Gastrocnemius medialis (tissue), 4 donors: ENCODE measurements at regions not wholly inside any gene's neighbourhood (a gene's known extent, or its start where the extent isn't known, plus 50 kb on each side); places are given as distances from the start of the nearest gene placed in this dataset.

Experiments used
- ATAC-seq, 2 donors: fragments of 150-250 bp; one replicate each; pipeline ENCODE4 v1.9.1; 2016
- DNase-seq, 2 donors: peaks; one replicate each; pipeline ENCODE4 v3.0.0-alpha.2; 2019
- H3K27ac ChIP-seq, 4 donors: fragments of 200-600 bp; sonication (generic); 1 replicate in 1 of 4; 2 replicates in 3 of 4; pipeline ENCODE4 v1.5.1; 2016 to 2018; ENCODE audit warnings: mild to moderate bottlenecking in 2 of 4, moderate library complexity in 1 of 4
- H3K27me3 ChIP-seq, 3 donors: fragments of 200-600 bp; sonication (generic) in 2 of 3; 1 replicate in 1 of 3; 2 replicates in 2 of 3; pipeline versions ENCODE4 v1.5.1 to v1.6.0; 2016 to 2019; ENCODE audit warnings: mild to moderate bottlenecking in 1 of 3, moderate library complexity in 1 of 3
- H3K36me3 ChIP-seq, 2 donors: fragments of 200-600 bp; sonication (generic) in 1 of 2; one replicate each; pipeline ENCODE4 v1.5.1; 2017 to 2018
- H3K4me1 ChIP-seq, 2 donors: fragments of 200-600 bp; sonication (generic) in 1 of 2; one replicate each; pipeline ENCODE4 v1.5.1; 2016 to 2017; ENCODE audit warnings: mild to moderate bottlenecking in 2 of 2
- H3K4me3 ChIP-seq, 4 donors: fragments of 200-600 bp; sonication (generic) in 3 of 4; 1 replicate in 1 of 4; 2 replicates in 3 of 4; pipeline ENCODE4 v1.5.1; 2016 to 2019; ENCODE audit warnings: mild to moderate bottlenecking in 2 of 4
- H3K9me3 ChIP-seq, 3 donors: fragments of 200-600 bp; sonication (generic) in 2 of 3; 1 replicate in 1 of 3; 2 replicates in 2 of 3; pipeline ENCODE4 v1.5.1; 2016 to 2019
- POLR2A ChIP-seq, 2 donors: fragments of 450-650 bp; IDR thresholded peaks; one replicate each; pipeline ENCODE4 v1.6.1; 2017; ENCODE audit warnings: antibody characterized with exemption in 2 of 2, mild to moderate bottlenecking in 2 of 2, moderate library complexity in 2 of 2
- in situ Hi-C, 4 donors: fragments of 200-750 bp; cut with MboI; loops; one replicate each; pipeline versions ENCODE4 v1.15.0 to v1.8.0; 2017; ENCODE audit warnings: low sequenced_read_pairs in 4 of 4
- intact Hi-C: fragments of 100-400 bp; cut with DNase I; formaldehyde crosslinking; loops from one replicate; pipeline ENCODE4 v1.15.1; 2023; ENCODE audit warnings: low total_unique reads
- TF ChIP-seq, protein P1 (sequence below), 5 experiments: fragments of 450-650 bp in 3 of 5; fragments of 200-600 bp in 2 of 5; sonication (generic) in 2 of 5; IDR thresholded peaks in 4 of 5; conservative IDR thresholded peaks in 1 of 5; 1 replicate in 4 of 5; 2 replicates in 1 of 5; pipeline ENCODE4 v1.5.1; 2016 to 2019; ENCODE audit warnings: antibody characterized with exemption in 5 of 5, mild to moderate bottlenecking in 3 of 5, moderate library complexity in 3 of 5

DNA sequence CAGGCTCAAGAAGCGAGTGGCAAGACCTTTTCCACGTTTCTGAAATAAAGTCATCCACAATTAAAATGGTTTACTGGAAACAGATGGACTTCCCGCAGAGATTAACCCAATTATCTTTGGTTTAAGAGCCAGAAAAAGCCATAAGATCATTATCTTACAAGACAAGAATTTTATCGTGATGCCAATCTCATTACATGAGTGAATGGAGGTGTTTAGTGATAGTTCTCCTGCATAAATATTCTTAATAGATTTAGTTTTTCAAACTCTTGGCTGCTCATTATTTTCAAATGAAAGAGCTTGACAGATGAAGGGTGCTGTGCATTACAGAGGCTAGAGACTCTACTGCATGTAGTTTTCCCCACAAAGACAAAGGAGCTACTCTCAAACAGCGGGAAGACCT is 1028.4 kb upstream of the PIK3C3 start:
- H3K27me3 ChIP-seq = no peaks in the 10 kb centered on the region
- H3K27ac ChIP-seq = no peak overlapping the region
- TF ChIP-seq POLR2A (IDR thresholded peaks at IDR 0.05) = no peak
- TF ChIP-seq, protein P1, sequence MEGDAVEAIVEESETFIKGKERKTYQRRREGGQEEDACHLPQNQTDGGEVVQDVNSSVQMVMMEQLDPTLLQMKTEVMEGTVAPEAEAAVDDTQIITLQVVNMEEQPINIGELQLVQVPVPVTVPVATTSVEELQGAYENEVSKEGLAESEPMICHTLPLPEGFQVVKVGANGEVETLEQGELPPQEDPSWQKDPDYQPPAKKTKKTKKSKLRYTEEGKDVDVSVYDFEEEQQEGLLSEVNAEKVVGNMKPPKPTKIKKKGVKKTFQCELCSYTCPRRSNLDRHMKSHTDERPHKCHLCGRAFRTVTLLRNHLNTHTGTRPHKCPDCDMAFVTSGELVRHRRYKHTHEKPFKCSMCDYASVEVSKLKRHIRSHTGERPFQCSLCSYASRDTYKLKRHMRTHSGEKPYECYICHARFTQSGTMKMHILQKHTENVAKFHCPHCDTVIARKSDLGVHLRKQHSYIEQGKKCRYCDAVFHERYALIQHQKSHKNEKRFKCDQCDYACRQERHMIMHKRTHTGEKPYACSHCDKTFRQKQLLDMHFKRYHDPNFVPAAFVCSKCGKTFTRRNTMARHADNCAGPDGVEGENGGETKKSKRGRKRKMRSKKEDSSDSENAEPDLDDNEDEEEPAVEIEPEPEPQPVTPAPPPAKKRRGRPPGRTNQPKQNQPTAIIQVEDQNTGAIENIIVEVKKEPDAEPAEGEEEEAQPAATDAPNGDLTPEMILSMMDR (IDR thresholded peaks at IDR 0.05 in 4 of 5, conservative IDR thresholded peaks at IDR 0.05 in 1 of 5) = no peak
- H3K9me3 ChIP-seq = no peaks in the 10 kb centered on the region
- no peak for DNase-seq
- H3K4me3 ChIP-seq = no peak overlapping the region
- intact Hi-C loops = no loop called here
- no peak for ATAC-seq
- H3K36me3 ChIP-seq = no peaks in the 10 kb centered on the region
- H3K4me1 ChIP-seq = no peaks in the 10 kb centered on the region
- in situ Hi-C loops = no loop called here

DNA sequence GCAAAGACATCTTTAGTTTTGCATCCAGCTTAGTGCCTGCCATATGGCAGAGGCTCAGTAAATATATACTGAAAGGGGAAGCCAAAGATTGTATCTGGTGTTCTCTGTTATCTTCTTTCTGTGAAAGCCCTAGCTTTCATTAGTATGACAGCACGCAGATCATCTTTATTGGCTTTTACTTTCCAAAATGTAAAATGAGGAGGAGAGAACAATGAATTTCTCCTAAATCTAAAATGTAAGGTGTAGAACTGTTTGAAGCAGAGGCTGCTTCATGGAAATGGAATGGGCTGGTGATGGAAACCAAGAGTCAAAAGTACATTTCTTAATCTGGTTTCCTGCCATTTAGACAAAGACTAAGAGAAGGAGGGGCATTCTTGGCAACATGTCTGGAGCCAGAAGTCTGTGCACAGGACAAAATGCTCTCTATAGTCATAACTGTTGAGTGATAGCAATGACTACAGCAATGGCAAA is 1029.9 kb upstream of the PIK3C3 start:
- no peak overlapping the region for H3K4me3 ChIP-seq
- no peaks in the 10 kb centered on the region for H3K4me1 ChIP-seq
- H3K36me3 ChIP-seq = no peaks in the 10 kb centered on the region
- ATAC-seq (no peak), DNase-seq (no peak)
- intact Hi-C loops = no loop called here
- H3K27ac ChIP-seq = no peak overlapping the region
- no peaks in the 10 kb centered on the region for H3K9me3 ChIP-seq
- in situ Hi-C loops = no loop called here
- TF ChIP-seq, protein P1 (IDR thresholded peaks at IDR 0.05 in 4 of 5, conservative IDR thresholded peaks at IDR 0.05 in 1 of 5) = no peak
- TF ChIP-seq POLR2A (IDR thresholded peaks at IDR 0.05) = no peak
- H3K27me3 ChIP-seq = no peaks in the 10 kb centered on the region

DNA sequence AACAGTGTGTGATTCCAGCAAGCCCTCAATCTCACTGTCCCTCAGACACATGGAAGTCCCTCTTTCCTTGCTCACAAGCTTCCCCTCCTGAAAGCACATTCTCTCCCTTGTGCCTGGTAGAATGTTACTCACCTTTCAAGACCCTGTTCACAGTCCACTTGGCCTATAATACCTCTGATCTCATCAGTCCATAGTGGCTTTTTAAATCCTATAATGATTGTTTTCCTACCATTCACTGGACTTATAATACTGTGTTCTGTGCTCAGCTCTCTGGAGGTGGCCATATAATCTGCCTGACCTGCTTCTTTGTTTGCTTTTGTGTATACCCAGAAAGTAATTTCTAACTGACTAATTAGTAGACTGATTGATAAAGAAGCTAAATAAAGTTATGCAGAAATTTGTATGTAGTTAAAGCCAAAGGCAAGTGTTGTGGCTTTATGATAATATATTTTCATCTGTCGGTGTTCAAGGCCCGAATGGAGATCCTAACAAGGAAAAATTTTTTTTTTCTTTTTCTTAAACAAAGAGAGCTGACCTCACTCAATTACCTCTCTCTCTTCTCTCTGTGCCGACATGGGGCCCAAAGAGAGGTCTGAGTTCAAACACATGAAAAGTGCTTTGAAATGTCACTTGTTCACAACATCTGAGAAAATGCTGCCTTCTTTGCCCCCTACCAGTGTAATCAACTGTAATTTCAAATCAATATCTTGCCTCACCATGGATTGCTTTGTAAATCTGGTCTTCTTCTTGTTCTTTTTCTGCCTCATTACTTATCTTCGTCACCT is 1033.0 kb upstream of the PIK3C3 start:
- no peak for TF ChIP-seq POLR2A (IDR thresholded peaks at IDR 0.05)
- TF ChIP-seq, protein P1 (IDR thresholded peaks at IDR 0.05 in 4 of 5, conservative IDR thresholded peaks at IDR 0.05 in 1 of 5) = no peak
- DNase-seq = no peak
- Histone ChIP-seq H3K36me3 (no peaks in the 10 kb centered on the region), H3K9me3 (no peaks in the 10 kb centered on the region), H3K4me1 (no peaks in the 10 kb centered on the region), H3K27ac (no peak overlapping the region), H3K27me3 (no peaks in the 10 kb centered on the region), H3K4me3 (no peak overlapping the region)
- ATAC-seq = no peak
- in situ Hi-C loops (no loop called here), intact Hi-C loops (no loop called here)

GRCh38 chr18:40917056-40917455 is 1038.0 kb upstream of the PIK3C3 start:
- H3K36me3 ChIP-seq = no peaks in the 10 kb centered on the region
- TF ChIP-seq, protein P1 (IDR thresholded peaks at IDR 0.05 in 4 of 5, conservative IDR thresholded peaks at IDR 0.05 in 1 of 5) = no peak
- TF ChIP-seq POLR2A (IDR thresholded peaks at IDR 0.05) = no peak
- H3K9me3 ChIP-seq = no peaks in the 10 kb centered on the region
- no peak overlapping the region for H3K4me3 ChIP-seq
- H3K27ac ChIP-seq = no peak overlapping the region
- no peaks in the 10 kb centered on the region for H3K27me3 ChIP-seq
- DNase-seq (no peak), ATAC-seq (no peak)
- no peaks in the 10 kb centered on the region for H3K4me1 ChIP-seq
- intact Hi-C loops (no loop called here), in situ Hi-C loops (no loop called here)
